SK-N-SH treated with all-trans-retinoic acid at 6 μM for 48 hours (cell line): ENCODE measurements at regions not wholly inside any gene's neighbourhood (a gene's known extent, or its start where the extent isn't known, plus 50 kb on each side); places are given as distances from the start of the nearest gene placed in this dataset.

Experiments used
- ATAC-seq: fragments of 200-7000 bp; cut with Tn5 transposase; 3 replicates; pipeline ENCODE4 v1.9.1; 2020; ENCODE audit warnings: mild to moderate bottlenecking, moderate library complexity
- ESRRG ChIP-seq: fragments of 250-450 bp; sonication (Bioruptor Pico); IDR thresholded peaks from 2 replicates; pipeline ENCODE4 v1.6.1; 2021; ENCODE audit warnings: mild to moderate bottlenecking
- GLIS3 ChIP-seq: fragments of 250-450 bp; sonication (Bioruptor Pico); IDR thresholded peaks from 2 replicates; pipeline ENCODE4 v1.5.0; 2020; ENCODE audit warnings: mild to moderate bottlenecking, moderate library complexity
- ISL1 ChIP-seq: fragments of 250-450 bp; sonication (Bioruptor Pico); IDR thresholded peaks from 2 replicates; pipeline ENCODE4 v2.1.2; 2022; ENCODE audit warnings: mild to moderate bottlenecking, moderate library complexity
- OSR1 ChIP-seq: fragments of 250-450 bp; sonication (Bioruptor Pico); IDR thresholded peaks from 2 replicates; pipeline ENCODE4 v1.8.0; 2022; ENCODE audit warnings: moderate library complexity, mild to moderate bottlenecking, inconsistent platforms
- PPARA ChIP-seq: fragments of 250-450 bp; sonication (Bioruptor Pico); IDR thresholded peaks from 2 replicates; pipeline ENCODE4 v1.5.0; 2020; ENCODE audit warnings: mild to moderate bottlenecking, borderline replicate concordance
- SNAI2 ChIP-seq: fragments of 250-450 bp; sonication (Bioruptor Pico); IDR thresholded peaks from 2 replicates; pipeline ENCODE4 v1.5.0; 2020; ENCODE audit warnings: mild to moderate bottlenecking, moderate library complexity
- TCF4 ChIP-seq: fragments of 250-450 bp; sonication (Bioruptor Pico); IDR thresholded peaks from 2 replicates; pipeline ENCODE4 v1.8.0; 2021; ENCODE audit warnings: mild to moderate bottlenecking, moderate library complexity, borderline replicate concordance
- TOX ChIP-seq: fragments of 250-450 bp; sonication (Bioruptor Pico); IDR thresholded peaks from 2 replicates; pipeline ENCODE4 v1.8.0; 2021; ENCODE audit warnings: mild to moderate bottlenecking, moderate library complexity, borderline replicate concordance
- ZNF565 ChIP-seq: fragments of 450-650 bp; formaldehyde crosslinking; conservative IDR thresholded peaks from 2 replicates; pipeline ENCODE4 v1.5.0; 2020; ENCODE audit warnings: low read depth, mild to moderate bottlenecking, moderate library complexity
- ZNF8 ChIP-seq: fragments of 450-650 bp; formaldehyde crosslinking; IDR thresholded peaks from 2 replicates; pipeline ENCODE4 v1.5.0; 2020; ENCODE audit warnings: mild to moderate bottlenecking, moderate library complexity
- TF ChIP-seq, protein P1 (sequence below): fragments of 250-450 bp; sonication (Bioruptor Pico); IDR thresholded peaks from 2 replicates; pipeline ENCODE4 v1.5.1; 2021; ENCODE audit warnings: mild to moderate bottlenecking, moderate library complexity
- TF ChIP-seq, protein P2 (sequence below): fragments of 250-450 bp; sonication (Bioruptor Pico); IDR thresholded peaks from 2 replicates; pipeline ENCODE4 v1.8.0; 2021; ENCODE audit warnings: low read depth, mild to moderate bottlenecking, moderate library complexity, borderline replicate concordance
- TF ChIP-seq, protein P3 (sequence below): fragments of 250-450 bp; sonication (Bioruptor Pico); IDR thresholded peaks from 2 replicates; pipeline ENCODE4 v1.5.0; 2020; ENCODE audit warnings: mild to moderate bottlenecking, moderate library complexity
- TF ChIP-seq, protein P4 (sequence below): fragments of 250-450 bp; sonication (Bioruptor Pico); IDR thresholded peaks from 2 replicates; pipeline ENCODE4 v1.8.0; 2020; ENCODE audit warnings: mild to moderate bottlenecking, moderate library complexity, borderline replicate concordance
- TF ChIP-seq, protein P5 (sequence below): fragments of 250-450 bp; sonication (Bioruptor Pico); IDR thresholded peaks from 2 replicates; pipeline ENCODE4 v1.5.1; 2020; ENCODE audit warnings: low read depth, mild to moderate bottlenecking, moderate library complexity

DNA sequence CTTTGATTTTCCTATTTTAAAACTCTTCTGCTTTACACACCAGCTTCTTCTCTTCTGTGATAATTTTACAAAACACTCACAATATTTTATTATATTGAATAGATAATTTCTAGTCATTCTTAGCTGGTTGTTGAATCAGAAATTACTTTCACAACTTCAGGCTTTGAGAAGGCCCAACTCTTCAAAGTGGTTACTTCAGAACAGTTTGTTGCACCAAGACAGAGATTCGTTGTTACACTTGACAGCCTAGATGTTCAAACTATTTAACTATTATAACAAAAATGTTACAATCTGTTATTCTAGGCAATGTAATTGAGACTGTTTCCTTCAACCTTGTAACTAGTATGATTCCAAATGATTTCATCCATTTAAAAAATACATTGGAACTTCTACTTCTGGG lies 333.2 kb upstream of the CHORDC1 start (continued):
- TF ChIP-seq, protein P1, sequence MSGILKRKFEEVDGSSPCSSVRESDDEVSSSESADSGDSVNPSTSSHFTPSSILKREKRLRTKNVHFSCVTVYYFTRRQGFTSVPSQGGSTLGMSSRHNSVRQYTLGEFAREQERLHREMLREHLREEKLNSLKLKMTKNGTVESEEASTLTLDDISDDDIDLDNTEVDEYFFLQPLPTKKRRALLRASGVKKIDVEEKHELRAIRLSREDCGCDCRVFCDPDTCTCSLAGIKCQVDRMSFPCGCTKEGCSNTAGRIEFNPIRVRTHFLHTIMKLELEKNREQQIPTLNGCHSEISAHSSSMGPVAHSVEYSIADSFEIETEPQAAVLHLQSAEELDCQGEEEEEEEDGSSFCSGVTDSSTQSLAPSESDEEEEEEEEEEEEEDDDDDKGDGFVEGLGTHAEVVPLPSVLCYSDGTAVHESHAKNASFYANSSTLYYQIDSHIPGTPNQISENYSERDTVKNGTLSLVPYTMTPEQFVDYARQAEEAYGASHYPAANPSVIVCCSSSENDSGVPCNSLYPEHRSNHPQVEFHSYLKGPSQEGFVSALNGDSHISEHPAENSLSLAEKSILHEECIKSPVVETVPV (CRISPR knock-in tag) = no peak
- TF ChIP-seq, protein P2, sequence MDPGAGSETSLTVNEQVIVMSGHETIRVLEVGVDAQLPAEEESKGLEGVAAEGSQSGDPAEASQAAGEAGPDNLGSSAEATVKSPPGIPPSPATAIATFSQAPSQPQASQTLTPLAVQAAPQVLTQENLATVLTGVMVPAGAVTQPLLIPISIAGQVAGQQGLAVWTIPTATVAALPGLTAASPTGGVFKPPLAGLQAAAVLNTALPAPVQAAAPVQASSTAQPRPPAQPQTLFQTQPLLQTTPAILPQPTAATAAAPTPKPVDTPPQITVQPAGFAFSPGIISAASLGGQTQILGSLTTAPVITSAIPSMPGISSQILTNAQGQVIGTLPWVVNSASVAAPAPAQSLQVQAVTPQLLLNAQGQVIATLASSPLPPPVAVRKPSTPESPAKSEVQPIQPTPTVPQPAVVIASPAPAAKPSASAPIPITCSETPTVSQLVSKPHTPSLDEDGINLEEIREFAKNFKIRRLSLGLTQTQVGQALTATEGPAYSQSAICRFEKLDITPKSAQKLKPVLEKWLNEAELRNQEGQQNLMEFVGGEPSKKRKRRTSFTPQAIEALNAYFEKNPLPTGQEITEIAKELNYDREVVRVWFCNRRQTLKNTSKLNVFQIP (CRISPR knock-in tag) = no peak
- TF ChIP-seq GLIS3 (CRISPR knock-in tag) (no peak), OSR1 (no peak)

DNA sequence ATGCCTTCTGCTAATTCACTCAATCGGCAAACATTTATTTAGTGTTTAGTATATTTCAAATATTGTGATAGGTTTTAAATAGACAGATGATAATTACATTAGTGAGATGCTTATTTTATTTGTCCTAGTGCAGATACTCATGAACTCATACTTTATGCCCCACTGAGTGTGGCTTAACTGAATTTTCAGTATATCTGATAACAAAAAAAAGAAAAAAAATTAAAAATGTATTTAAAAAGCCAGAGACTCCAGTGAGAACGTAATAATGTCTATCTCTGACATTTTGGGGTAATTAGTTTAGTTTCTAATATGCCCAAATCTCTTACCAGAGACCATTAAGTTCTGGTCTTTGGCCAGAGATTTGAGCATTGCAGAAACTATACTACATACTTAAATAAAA lies 332.6 kb upstream of the CHORDC1 start:
- TF ChIP-seq GLIS3 (CRISPR knock-in tag) = no peak
- TF ChIP-seq, protein P2 (CRISPR knock-in tag) = no peak
- TF ChIP-seq TCF4 = peak; percentile 57
- no peak for TF ChIP-seq TOX (CRISPR knock-in tag)
- TF ChIP-seq, protein P3, sequence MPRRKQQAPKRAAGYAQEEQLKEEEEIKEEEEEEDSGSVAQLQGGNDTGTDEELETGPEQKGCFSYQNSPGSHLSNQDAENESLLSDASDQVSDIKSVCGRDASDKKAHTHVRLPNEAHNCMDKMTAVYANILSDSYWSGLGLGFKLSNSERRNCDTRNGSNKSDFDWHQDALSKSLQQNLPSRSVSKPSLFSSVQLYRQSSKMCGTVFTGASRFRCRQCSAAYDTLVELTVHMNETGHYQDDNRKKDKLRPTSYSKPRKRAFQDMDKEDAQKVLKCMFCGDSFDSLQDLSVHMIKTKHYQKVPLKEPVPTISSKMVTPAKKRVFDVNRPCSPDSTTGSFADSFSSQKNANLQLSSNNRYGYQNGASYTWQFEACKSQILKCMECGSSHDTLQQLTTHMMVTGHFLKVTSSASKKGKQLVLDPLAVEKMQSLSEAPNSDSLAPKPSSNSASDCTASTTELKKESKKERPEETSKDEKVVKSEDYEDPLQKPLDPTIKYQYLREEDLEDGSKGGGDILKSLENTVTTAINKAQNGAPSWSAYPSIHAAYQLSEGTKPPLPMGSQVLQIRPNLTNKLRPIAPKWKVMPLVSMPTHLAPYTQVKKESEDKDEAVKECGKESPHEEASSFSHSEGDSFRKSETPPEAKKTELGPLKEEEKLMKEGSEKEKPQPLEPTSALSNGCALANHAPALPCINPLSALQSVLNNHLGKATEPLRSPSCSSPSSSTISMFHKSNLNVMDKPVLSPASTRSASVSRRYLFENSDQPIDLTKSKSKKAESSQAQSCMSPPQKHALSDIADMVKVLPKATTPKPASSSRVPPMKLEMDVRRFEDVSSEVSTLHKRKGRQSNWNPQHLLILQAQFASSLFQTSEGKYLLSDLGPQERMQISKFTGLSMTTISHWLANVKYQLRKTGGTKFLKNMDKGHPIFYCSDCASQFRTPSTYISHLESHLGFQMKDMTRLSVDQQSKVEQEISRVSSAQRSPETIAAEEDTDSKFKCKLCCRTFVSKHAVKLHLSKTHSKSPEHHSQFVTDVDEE (CRISPR knock-in tag) = no peak
- no peak for TF ChIP-seq OSR1
- TF ChIP-seq ZNF565 (CRISPR knock-in tag) = no peak
- TF ChIP-seq, protein P4, sequence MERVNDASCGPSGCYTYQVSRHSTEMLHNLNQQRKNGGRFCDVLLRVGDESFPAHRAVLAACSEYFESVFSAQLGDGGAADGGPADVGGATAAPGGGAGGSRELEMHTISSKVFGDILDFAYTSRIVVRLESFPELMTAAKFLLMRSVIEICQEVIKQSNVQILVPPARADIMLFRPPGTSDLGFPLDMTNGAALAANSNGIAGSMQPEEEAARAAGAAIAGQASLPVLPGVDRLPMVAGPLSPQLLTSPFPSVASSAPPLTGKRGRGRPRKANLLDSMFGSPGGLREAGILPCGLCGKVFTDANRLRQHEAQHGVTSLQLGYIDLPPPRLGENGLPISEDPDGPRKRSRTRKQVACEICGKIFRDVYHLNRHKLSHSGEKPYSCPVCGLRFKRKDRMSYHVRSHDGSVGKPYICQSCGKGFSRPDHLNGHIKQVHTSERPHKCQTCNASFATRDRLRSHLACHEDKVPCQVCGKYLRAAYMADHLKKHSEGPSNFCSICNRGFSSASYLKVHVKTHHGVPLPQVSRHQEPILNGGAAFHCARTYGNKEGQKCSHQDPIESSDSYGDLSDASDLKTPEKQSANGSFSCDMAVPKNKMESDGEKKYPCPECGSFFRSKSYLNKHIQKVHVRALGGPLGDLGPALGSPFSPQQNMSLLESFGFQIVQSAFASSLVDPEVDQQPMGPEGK (CRISPR knock-in tag) = no peak
- TF ChIP-seq, protein P5, sequence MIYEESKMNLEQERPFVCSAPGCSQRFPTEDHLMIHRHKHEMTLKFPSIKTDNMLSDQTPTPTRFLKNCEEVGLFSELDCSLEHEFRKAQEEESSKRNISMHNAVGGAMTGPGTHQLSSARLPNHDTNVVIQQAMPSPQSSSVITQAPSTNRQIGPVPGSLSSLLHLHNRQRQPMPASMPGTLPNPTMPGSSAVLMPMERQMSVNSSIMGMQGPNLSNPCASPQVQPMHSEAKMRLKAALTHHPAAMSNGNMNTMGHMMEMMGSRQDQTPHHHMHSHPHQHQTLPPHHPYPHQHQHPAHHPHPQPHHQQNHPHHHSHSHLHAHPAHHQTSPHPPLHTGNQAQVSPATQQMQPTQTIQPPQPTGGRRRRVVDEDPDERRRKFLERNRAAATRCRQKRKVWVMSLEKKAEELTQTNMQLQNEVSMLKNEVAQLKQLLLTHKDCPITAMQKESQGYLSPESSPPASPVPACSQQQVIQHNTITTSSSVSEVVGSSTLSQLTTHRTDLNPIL (CRISPR knock-in tag) = no peak
- TF ChIP-seq ZNF8 (CRISPR knock-in tag) = no peak
- TF ChIP-seq, protein P1 (CRISPR knock-in tag) = no peak
- TF ChIP-seq ESRRG (CRISPR knock-in tag) = no peak
- TF ChIP-seq PPARA (CRISPR knock-in tag) = no peak
- TF ChIP-seq ISL1 (CRISPR knock-in tag) = peak; percentile 79
- ATAC-seq = no peak

DNA sequence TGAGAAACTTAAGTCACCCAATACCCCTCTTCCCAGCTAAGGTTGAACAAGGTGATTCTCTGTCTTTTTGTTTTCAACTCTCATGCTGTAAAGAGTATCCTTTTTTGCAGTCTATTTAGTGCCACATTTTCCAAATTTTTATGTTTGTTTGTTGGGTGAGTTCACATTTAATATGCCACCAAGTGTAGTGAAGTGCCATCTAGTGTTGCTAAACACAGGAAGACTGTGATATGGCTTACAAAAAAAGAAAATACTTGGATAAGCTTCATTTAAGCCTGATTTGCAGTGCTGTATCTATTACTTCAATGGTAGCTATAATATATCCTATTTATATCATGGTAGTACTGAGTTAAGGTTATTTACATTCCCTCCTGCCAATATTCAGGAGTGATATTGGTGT lies 319.2 kb upstream of the CHORDC1 start:
- TF ChIP-seq SNAI2 = no peak
- TF ChIP-seq ISL1 (CRISPR knock-in tag) = no peak
- TF ChIP-seq OSR1 = no peak
- ATAC-seq = no peak
